KMS-11 (cell line): ENCODE measurements at regions not wholly inside any gene's neighbourhood (a gene's known extent, or its start where the extent isn't known, plus 50 kb on each side); places are given as distances from the start of the nearest gene placed in this dataset.

ENCODE experiments used
- H2AFZ ChIP-seq: fragments of 200-600 bp; sonication (generic); 2 replicates; pipeline ENCODE4 v1.6.1; 2016; ENCODE audit warnings: antibody characterized with exemption, mixed run types, low read depth
- H3K27ac ChIP-seq: fragments of 200-600 bp; sonication (generic); 2 replicates; pipeline ENCODE4 v1.6.1; 2016; ENCODE audit warnings: mild to moderate bottlenecking, mixed run types
- H3K27me3 ChIP-seq: fragments of 200-600 bp; sonication (generic); 2 replicates; pipeline ENCODE4 v1.6.1; 2017; ENCODE audit warnings: mild to moderate bottlenecking, low read depth, mixed run types, moderate library complexity; ENCODE audit not compliant: insufficient read depth
- H3K36me3 ChIP-seq: fragments of 200-600 bp; sonication (generic); 2 replicates; pipeline ENCODE4 v1.6.1; 2017; ENCODE audit warnings: mild to moderate bottlenecking, mixed run types; ENCODE audit not compliant: insufficient read depth
- H3K4me1 ChIP-seq: fragments of 200-600 bp; sonication (generic); 2 replicates; pipeline ENCODE4 v1.6.1; 2016; ENCODE audit warnings: mild to moderate bottlenecking, low read depth, mixed run types; ENCODE audit not compliant: poor library complexity, severe bottlenecking
- H3K4me2 ChIP-seq: fragments of 200-600 bp; sonication (generic); 2 replicates; pipeline ENCODE4 v1.7.0; 2016; ENCODE audit warnings: mild to moderate bottlenecking, mixed run types
- H3K4me3 ChIP-seq: fragments of 200-600 bp; sonication (generic); IDR thresholded peaks from 2 replicates; pipeline ENCODE4 v1.6.1; 2017; ENCODE audit warnings: low read depth, low read length, mixed read lengths; ENCODE audit not compliant: insufficient read depth
- H3K79me2 ChIP-seq: fragments of 200-600 bp; sonication (generic); 2 replicates; pipeline ENCODE4 v1.6.1; 2016; ENCODE audit warnings: low read depth, mixed run types; ENCODE audit not compliant: insufficient read depth
- H3K9ac ChIP-seq: fragments of 200-600 bp; sonication (generic); 2 replicates; pipeline ENCODE4 v1.6.1; 2016; ENCODE audit warnings: mild to moderate bottlenecking, mixed run types
- H4K20me1 ChIP-seq: fragments of 200-600 bp; sonication (generic); 2 replicates; pipeline ENCODE4 v1.6.1; 2016; ENCODE audit warnings: mild to moderate bottlenecking, mixed run types; ENCODE audit not compliant: insufficient read depth
- TF ChIP-seq, protein P1 (sequence below): fragments of 200-600 bp; sonication (generic); conservative IDR thresholded peaks from 2 replicates; pipeline ENCODE4 v1.6.1; 2017; ENCODE audit warnings: low read depth, mild to moderate bottlenecking, antibody characterized with exemption, low read length, moderate library complexity, mixed read lengths

DNA sequence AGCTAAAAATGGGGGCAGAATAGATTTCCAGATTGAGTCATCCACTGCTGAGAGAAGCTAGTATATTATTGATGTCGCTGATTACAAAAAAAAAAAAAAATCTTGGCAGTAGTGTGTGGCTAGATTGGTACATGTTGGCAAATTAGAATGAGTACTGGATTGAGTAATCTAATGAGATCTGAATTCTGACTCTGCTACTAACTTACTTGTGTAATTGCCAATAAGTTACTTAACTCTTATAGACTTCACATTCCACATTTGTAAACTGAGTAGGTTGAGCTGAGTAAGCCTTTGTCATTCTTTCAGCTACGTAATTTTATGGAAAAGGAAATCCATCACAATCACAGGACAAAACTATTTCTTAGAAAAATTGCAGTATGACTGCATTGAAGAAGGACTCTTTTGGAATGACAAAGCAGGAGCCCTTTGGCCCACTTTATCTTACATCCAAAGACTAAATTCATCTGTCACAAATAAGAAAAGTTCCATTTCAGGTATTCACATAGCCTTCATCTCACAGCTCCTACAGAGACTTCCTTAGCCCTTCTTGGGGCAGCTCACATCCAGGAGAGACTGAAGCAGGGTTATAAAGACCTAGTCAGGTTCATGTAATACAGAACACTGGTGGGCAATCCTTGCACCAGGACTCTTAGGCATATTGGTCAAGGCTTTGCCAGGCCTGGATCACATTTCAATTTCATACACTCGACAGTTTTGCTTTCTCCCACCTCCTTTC lies 197.3 kb upstream of the CPNE8 start:
- no peaks in the 10 kb centered on the region for H3K4me1 ChIP-seq
- H3K36me3 ChIP-seq, result no peaks in the 10 kb centered on the region
- no peak overlapping the region for H2AFZ ChIP-seq
- TF ChIP-seq, protein P1, sequence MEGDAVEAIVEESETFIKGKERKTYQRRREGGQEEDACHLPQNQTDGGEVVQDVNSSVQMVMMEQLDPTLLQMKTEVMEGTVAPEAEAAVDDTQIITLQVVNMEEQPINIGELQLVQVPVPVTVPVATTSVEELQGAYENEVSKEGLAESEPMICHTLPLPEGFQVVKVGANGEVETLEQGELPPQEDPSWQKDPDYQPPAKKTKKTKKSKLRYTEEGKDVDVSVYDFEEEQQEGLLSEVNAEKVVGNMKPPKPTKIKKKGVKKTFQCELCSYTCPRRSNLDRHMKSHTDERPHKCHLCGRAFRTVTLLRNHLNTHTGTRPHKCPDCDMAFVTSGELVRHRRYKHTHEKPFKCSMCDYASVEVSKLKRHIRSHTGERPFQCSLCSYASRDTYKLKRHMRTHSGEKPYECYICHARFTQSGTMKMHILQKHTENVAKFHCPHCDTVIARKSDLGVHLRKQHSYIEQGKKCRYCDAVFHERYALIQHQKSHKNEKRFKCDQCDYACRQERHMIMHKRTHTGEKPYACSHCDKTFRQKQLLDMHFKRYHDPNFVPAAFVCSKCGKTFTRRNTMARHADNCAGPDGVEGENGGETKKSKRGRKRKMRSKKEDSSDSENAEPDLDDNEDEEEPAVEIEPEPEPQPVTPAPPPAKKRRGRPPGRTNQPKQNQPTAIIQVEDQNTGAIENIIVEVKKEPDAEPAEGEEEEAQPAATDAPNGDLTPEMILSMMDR, result no peak
- H3K79me2 ChIP-seq, result no peaks in the 10 kb centered on the region
- H3K27ac ChIP-seq, result no peak overlapping the region
- H4K20me1 ChIP-seq, result no peaks in the 10 kb centered on the region
- H3K4me2 ChIP-seq, result no peak overlapping the region
- H3K9ac ChIP-seq, result no peak overlapping the region
- no peak overlapping the region for H3K4me3 ChIP-seq
- no peaks in the 10 kb centered on the region for H3K27me3 ChIP-seq

DNA sequence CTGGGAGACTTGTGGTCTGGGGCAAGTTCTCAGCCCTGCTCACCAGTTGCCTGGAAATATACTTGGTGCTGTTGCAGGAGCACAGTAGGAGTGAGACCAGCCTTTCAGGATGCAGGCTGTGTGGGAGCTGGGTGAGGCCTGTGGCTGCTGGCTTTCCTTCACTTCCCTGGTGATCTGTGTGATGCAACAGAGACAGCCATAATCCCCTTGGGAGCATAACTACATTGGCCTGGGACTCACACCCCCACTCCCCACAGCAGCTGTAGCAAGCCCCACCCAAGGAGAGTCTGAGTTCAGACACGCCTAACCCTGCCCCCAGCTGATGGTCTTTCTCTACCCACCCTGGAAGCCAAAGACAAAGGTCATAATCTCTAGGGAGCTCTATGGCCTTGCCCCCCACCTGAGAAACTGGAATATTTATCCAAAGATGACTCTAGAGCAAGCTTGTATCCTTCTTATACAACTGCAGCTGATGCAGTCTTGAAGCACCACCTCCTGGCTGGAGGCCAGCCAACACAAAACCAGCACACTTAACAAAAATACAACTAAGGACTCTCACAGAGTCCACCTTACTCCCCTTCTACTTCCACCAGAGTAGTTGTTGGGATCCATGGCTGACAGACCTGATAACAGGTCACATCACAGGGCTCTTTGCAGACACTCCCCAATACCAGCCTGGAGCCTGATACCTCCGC lies 190.4 kb upstream of the CPNE8 start:
- Histone ChIP-seq H3K27me3 (no peaks in the 10 kb centered on the region), H3K79me2 (no peaks in the 10 kb centered on the region), H4K20me1 (no peaks in the 10 kb centered on the region), H3K9ac (no peak overlapping the region), H3K4me2 (no peak overlapping the region), H3K27ac (no peak overlapping the region), H3K4me1 (no peaks in the 10 kb centered on the region), H3K4me3 (no peak overlapping the region), H3K36me3 (no peaks in the 10 kb centered on the region), H2AFZ (no peak overlapping the region)
- TF ChIP-seq, protein P1, result no peak

DNA sequence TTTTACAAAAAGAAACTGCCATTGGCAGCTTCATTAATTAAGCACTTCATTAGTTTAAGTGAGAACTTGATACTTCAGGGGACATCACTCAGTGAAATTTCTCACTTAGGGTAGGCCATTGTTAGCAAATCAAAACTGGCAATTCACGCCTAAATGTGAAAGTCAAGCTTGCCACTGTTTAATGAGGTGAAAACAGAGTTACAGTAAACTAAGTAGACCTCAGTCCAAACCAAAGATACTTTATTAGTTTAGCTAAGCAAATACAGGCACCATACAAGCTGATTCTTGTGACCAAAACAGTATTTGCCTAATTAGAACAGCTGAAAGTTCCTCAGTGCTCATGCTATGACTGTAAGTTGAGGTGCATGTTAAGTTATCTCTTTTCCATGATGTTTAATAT lies 176.5 kb upstream of the CPNE8 start:
- Histone ChIP-seq H3K27ac (no peak overlapping the region), H3K9ac (no peak overlapping the region), H3K27me3 (no peaks in the 10 kb centered on the region; the same call in 1 of the 2 replicates), H3K4me2 (no peak overlapping the region), H2AFZ (no peak overlapping the region), H3K79me2 (no peaks in the 10 kb centered on the region), H3K4me3 (no peak overlapping the region), H3K36me3 (no peaks in the 10 kb centered on the region), H4K20me1 (no peaks in the 10 kb centered on the region), H3K4me1 (no peaks in the 10 kb centered on the region)
- TF ChIP-seq, protein P1, result no peak

DNA sequence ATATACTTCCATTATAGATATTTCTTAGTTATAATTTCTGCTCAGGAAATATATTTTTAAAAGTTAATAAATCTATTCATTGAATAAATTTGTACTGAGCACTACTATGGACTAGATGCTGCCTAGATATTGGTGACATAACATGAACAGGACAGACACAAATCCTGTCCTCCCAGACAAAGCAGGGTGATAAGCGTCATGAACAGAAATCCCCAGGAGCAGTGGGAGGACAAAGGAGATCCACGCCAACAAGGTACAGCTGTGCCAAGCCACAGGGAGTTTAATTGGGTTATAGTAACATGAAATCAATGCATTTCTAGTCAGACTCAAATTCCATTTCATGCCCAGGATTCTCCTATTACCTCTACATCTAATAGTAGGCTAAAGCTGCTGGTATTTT lies 171.8 kb upstream of the CPNE8 start:
- Histone ChIP-seq H3K27ac (no peak overlapping the region), H3K79me2 (no peaks in the 10 kb centered on the region), H3K4me2 (no peak overlapping the region)

More for the DNA sequence above, 171.8 kb upstream of the CPNE8 start:
- TF ChIP-seq, protein P1, result no peak
- H3K4me3 ChIP-seq, result no peak overlapping the region
- H3K27me3 ChIP-seq, result no peaks in the 10 kb centered on the region
- H2AFZ ChIP-seq, result no peak overlapping the region
- H3K9ac ChIP-seq, result no peak overlapping the region
- H4K20me1 ChIP-seq, result no peaks in the 10 kb centered on the region
- no peaks in the 10 kb centered on the region for H3K4me1 ChIP-seq
- H3K36me3 ChIP-seq, result no peaks in the 10 kb centered on the region
